Liver (tissue), 8 donors: ENCODE measurements at regions not wholly inside any gene's neighbourhood (a gene's known extent, or its start where the extent isn't known, plus 50 kb on each side); places are given as distances from the start of the nearest gene placed in this dataset.

Experiments used
- DNase-seq: peaks from one replicate; pipeline ENCODE4 v3.0.0-alpha.2; 2017; ENCODE audit warnings: low spot score
- H3K27ac ChIP-seq, 2 donors: one replicate each; pipeline ENCODE4 v1.7.0; 2013; ENCODE audit warnings: inconsistent platforms in 2 of 2, low read length in 2 of 2, control low read depth in 1 of 2, low read depth in 1 of 2, mild to moderate bottlenecking in 1 of 2
- H3K27me3 ChIP-seq, 4 donors: one replicate each; pipeline versions ENCODE4 v1.6.1 to v1.7.0; 2013; ENCODE audit warnings: low read length in 3 of 4, inconsistent platforms in 1 of 4, mild to moderate bottlenecking in 1 of 4, moderate library complexity in 1 of 4; ENCODE audit not compliant: control insufficient read depth in 4 of 4, insufficient read depth in 4 of 4
- H3K36me3 ChIP-seq, 4 donors: one replicate each; pipeline versions ENCODE4 v1.6.1 to v1.7.0; 2013; ENCODE audit warnings: low read length in 3 of 4, mild to moderate bottlenecking in 3 of 4, low read depth in 1 of 4, moderate library complexity in 1 of 4; ENCODE audit not compliant: control insufficient read depth in 4 of 4, insufficient read depth in 3 of 4
- H3K4me1 ChIP-seq, 4 donors: one replicate each; pipeline versions ENCODE4 v1.6.1 to v1.7.0; 2013; ENCODE audit warnings: low read length in 3 of 4, mild to moderate bottlenecking in 3 of 4, moderate library complexity in 1 of 4; ENCODE audit not compliant: control insufficient read depth in 4 of 4, insufficient read depth in 4 of 4
- H3K4me3 ChIP-seq, 3 donors: one replicate each; pipeline versions ENCODE4 v1.6.1 to v1.7.0; 2013; ENCODE audit warnings: low read length in 3 of 3, control low read depth in 1 of 3, low read depth in 1 of 3, mild to moderate bottlenecking in 1 of 3
- H3K9ac ChIP-seq, 2 donors: one replicate each; pipeline ENCODE4 v1.7.0; 2013; ENCODE audit warnings: low read length in 2 of 2, mild to moderate bottlenecking in 2 of 2, moderate library complexity in 2 of 2, control low read depth in 1 of 2, low read depth in 1 of 2
- H3K9me3 ChIP-seq, 4 donors: one replicate each; pipeline versions ENCODE4 v1.6.1 to v1.7.0; 2013; ENCODE audit warnings: low read length in 3 of 4; ENCODE audit not compliant: control insufficient read depth in 4 of 4
- ATF3 ChIP-seq: IDR thresholded peaks from 2 replicates; pipeline ENCODE4 v1.6.1; 2016; ENCODE audit warnings: antibody characterized with exemption
- CTCF ChIP-seq: fragments of 150-350 bp; IDR thresholded peaks from 2 replicates; pipeline ENCODE4 v1.5.1; 2017; ENCODE audit warnings: improper control_type of control experiment, low read depth, low read length; ENCODE audit not compliant: missing input control
- EGR1 ChIP-seq, 2 donors: IDR thresholded peaks; 2 replicates each; pipeline ENCODE4 v1.6.1; 2016 to 2018; ENCODE audit warnings: antibody characterized with exemption in 2 of 2, low read depth in 2 of 2
- FOXA2 ChIP-seq: IDR thresholded peaks from 2 replicates; pipeline ENCODE4 v1.6.1; 2016; ENCODE audit warnings: antibody characterized with exemption
- GABPA ChIP-seq, 2 donors: IDR thresholded peaks in 1 of 2; conservative IDR thresholded peaks in 1 of 2; 2 replicates each; pipeline ENCODE4 v1.6.1; 2016; ENCODE audit warnings: antibody characterized with exemption in 2 of 2, mild to moderate bottlenecking in 1 of 2, moderate library complexity in 1 of 2
- HNF4A ChIP-seq, 2 donors: conservative IDR thresholded peaks; 2 replicates each; pipeline ENCODE4 v1.6.1; 2016; ENCODE audit warnings: antibody characterized with exemption in 2 of 2, mild to moderate bottlenecking in 2 of 2
- HNF4G ChIP-seq: IDR thresholded peaks from 2 replicates; pipeline ENCODE4 v1.6.1; 2016; ENCODE audit warnings: antibody characterized with exemption
- MAX ChIP-seq: IDR thresholded peaks from 2 replicates; pipeline ENCODE4 v1.6.1; 2016; ENCODE audit warnings: antibody characterized with exemption
- NR2F2 ChIP-seq: IDR thresholded peaks from 2 replicates; pipeline ENCODE4 v1.6.1; 2016; ENCODE audit warnings: antibody characterized with exemption
- RAD21 ChIP-seq, 2 donors: IDR thresholded peaks; 2 replicates each; pipeline ENCODE4 v1.6.1; 2016; ENCODE audit warnings: antibody characterized with exemption in 2 of 2, mild to moderate bottlenecking in 2 of 2
- REST ChIP-seq: IDR thresholded peaks from 2 replicates; pipeline ENCODE4 v1.6.1; 2016; ENCODE audit warnings: antibody characterized with exemption, mild to moderate bottlenecking
- RXRA ChIP-seq, 2 donors: IDR thresholded peaks; 2 replicates each; pipeline ENCODE4 v1.6.1; 2017 to 2018; ENCODE audit warnings: antibody characterized with exemption in 2 of 2, mild to moderate bottlenecking in 1 of 2
- SP1 ChIP-seq: IDR thresholded peaks from 2 replicates; pipeline ENCODE4 v1.6.1; 2018; ENCODE audit warnings: antibody characterized with exemption, mild to moderate bottlenecking
- TAF1 ChIP-seq: conservative IDR thresholded peaks from 2 replicates; pipeline ENCODE4 v1.6.1; 2016; ENCODE audit warnings: antibody characterized with exemption, mild to moderate bottlenecking
- YY1 ChIP-seq: IDR thresholded peaks from 2 replicates; pipeline ENCODE4 v1.6.1; 2016; ENCODE audit warnings: antibody characterized with exemption, mild to moderate bottlenecking
- ZBTB33 ChIP-seq: IDR thresholded peaks from 2 replicates; pipeline ENCODE4 v1.6.1; 2016; ENCODE audit warnings: antibody characterized with exemption
- WGBS: extraction: QIAGEN DNeasy Blood & Tissue Kit; methylation state at CpG from one replicate; pipeline ENCODE4 v1.1.7; 2013; 5-methylcytosine and 5-hydroxymethylcytosine counted together
- donor health status: healthy.
- donor health status: healthy.
- donor health status: healthy.
- donor health status: healthy.
- donor health status: healthy.

GRCh38 chr12:128009108-128009507 is 257.9 kb upstream of the TMEM132C start:
- TF ChIP-seq ATF3 (no peak), GABPA (IDR thresholded peaks at IDR 0.05 in 1 of 2, conservative IDR thresholded peaks at IDR 0.05 in 1 of 2) (no peak), EGR1 (IDR thresholded peaks at IDR 0.05; ENCODE audit: low read depth in 2 of 2) (no peak), SP1 (no peak), RXRA (IDR thresholded peaks at IDR 0.05) (no peak), YY1 (no peak), HNF4G (no peak), RAD21 (IDR thresholded peaks at IDR 0.05) (no peak), MAX (no peak), ZBTB33 (no peak), REST (no peak)
- H3K9me3 ChIP-seq = no peaks in the 10 kb centered on the region
- H3K36me3 ChIP-seq = no peaks in the 10 kb centered on the region
- 68% methylated on average over 8 of the region's 8 CpGs for WGBS
- no peak overlapping the region for H3K9ac ChIP-seq
- no peak for DNase-seq
- no peaks in the 10 kb centered on the region for H3K4me1 ChIP-seq
- no peak overlapping the region for H3K4me3 ChIP-seq
- H3K27me3 ChIP-seq = peaks cover 0 to 7% (median 0%) of the 10 kb centered on the region in 4 donors
- no peak overlapping the region for H3K27ac ChIP-seq

- TF ChIP-seq HNF4A (conservative IDR thresholded peaks at IDR 0.05) (no peak), ZBTB33 (no peak), RXRA (IDR thresholded peaks at IDR 0.05) (no peak), FOXA2 (no peak), CTCF (no peak), NR2F2 (no peak), RAD21 (IDR thresholded peaks at IDR 0.05) (no peak), EGR1 (IDR thresholded peaks at IDR 0.05; ENCODE audit: low read depth in 2 of 2) (no peak), ATF3 (no peak), TAF1 (no peak), YY1 (no peak)
- H3K27ac ChIP-seq = no peak overlapping the region
- DNase-seq = no peak
These were observed 254.9 kb upstream of the TMEM132C start for GRCh38 chr12:128012110-128012509.

More at GRCh38 chr12:128012110-128012509, 254.9 kb upstream of the TMEM132C start:
- H3K4me3 ChIP-seq = no peak overlapping the region
- no peak overlapping the region for H3K9ac ChIP-seq
- no peaks in the 10 kb centered on the region for H3K9me3 ChIP-seq
- H3K4me1 ChIP-seq = no peaks in the 10 kb centered on the region
- peaks cover 0 to 7% (median 0%) of the 10 kb centered on the region in 4 donors for H3K27me3 ChIP-seq
- H3K36me3 ChIP-seq = no peaks in the 10 kb centered on the region
